Prostate gland (tissue), 2 donors: ENCODE measurements at regions not wholly inside any gene's neighbourhood (a gene's known extent, or its start where the extent isn't known, plus 50 kb on each side); places are given as distances from the start of the nearest gene placed in this dataset.

ENCODE experiments used
- DNase-seq: peaks from one replicate; pipeline ENCODE4 v3.0.0-alpha.2; 2019; ENCODE audit warnings: low spot score
- H3K27ac ChIP-seq, 2 donors: fragments of 200-600 bp; sonication (generic); 2 replicates each; pipeline ENCODE4 v1.5.1; 2017 to 2019
- H3K27me3 ChIP-seq: fragments of 200-600 bp; sonication (generic); replicated peaks from 2 replicates; pipeline ENCODE4 v1.5.1; 2019; ENCODE audit not compliant: insufficient read depth
- H3K36me3 ChIP-seq, 2 donors: fragments of 200-600 bp; sonication (generic); 1 replicate in 1 of 2; 2 replicates in 1 of 2; pipeline versions ENCODE4 v1.5.1 to v1.8.1; 2017 to 2019
- H3K4me1 ChIP-seq: fragments of 200-600 bp; sonication (generic); replicated peaks from 2 replicates; pipeline ENCODE4 v1.5.1; 2019
- H3K4me3 ChIP-seq, 2 donors: fragments of 200-600 bp; sonication (generic); 2 replicates each; pipeline ENCODE4 v1.5.1; 2017 to 2019
- H3K9me3 ChIP-seq: fragments of 200-600 bp; sonication (generic); 2 replicates; pipeline ENCODE4 v1.5.1; 2017
- CTCF ChIP-seq, 4 experiments: fragments of 200-600 bp in 2 of 4; fragments of 450-650 bp in 2 of 4; sonication (generic) in 2 of 4; IDR thresholded peaks; 1 replicate in 3 of 4; 2 replicates in 1 of 4; pipeline ENCODE4 v1.5.1; 2016 to 2019; ENCODE audit warnings: antibody characterized with exemption in 4 of 4, mild to moderate bottlenecking in 2 of 4, moderate library complexity in 2 of 4
- POLR2A ChIP-seq: fragments of 450-650 bp; IDR thresholded peaks from one replicate; pipeline ENCODE4 v1.6.1; 2016; ENCODE audit warnings: antibody characterized with exemption, mild to moderate bottlenecking
- POLR2AphosphoS5 ChIP-seq: sonication (generic); formaldehyde crosslinking; IDR thresholded peaks from one replicate; pipeline ENCODE4 v1.6.1; 2017; ENCODE audit warnings: antibody characterized with exemption
- WGBS: methylation state at CpG from one replicate; pipeline ENCODE4 v1.1.5; 2018; 5-methylcytosine and 5-hydroxymethylcytosine counted together
- intact Hi-C: fragments of 100-400 bp; cut with DNase I; formaldehyde crosslinking; loops from one replicate; pipeline ENCODE4 v1.14.2; 2022

- H3K36me3 ChIP-seq = no peaks in the 10 kb centered on the region
- H3K4me1 ChIP-seq = no peaks in the 10 kb centered on the region
- 73% methylated on average over 4 of the region's 4 CpGs for WGBS
- H3K4me3 ChIP-seq = no peak overlapping the region
- H3K27me3 ChIP-seq = no peaks in the 10 kb centered on the region
- H3K27ac ChIP-seq = no peak overlapping the region
- no peak for TF ChIP-seq POLR2AphosphoS5
- no peak for TF ChIP-seq CTCF (IDR thresholded peaks at IDR 0.05)
- TF ChIP-seq POLR2A = no peak
- no peak for DNase-seq
- intact Hi-C loops = no loop called here
- no peaks in the 10 kb centered on the region for H3K9me3 ChIP-seq
These were observed 515.4 kb upstream of the SOX11 start for GRCh38 chr2:5176764-5177163.

- Histone ChIP-seq H3K4me1 (no peaks in the 10 kb centered on the region), H3K36me3 (no peaks in the 10 kb centered on the region), H3K9me3 (no peaks in the 10 kb centered on the region), H3K4me3 (no peak overlapping the region), H3K27me3 (no peaks in the 10 kb centered on the region), H3K27ac (no peak overlapping the region)
- no peak for DNase-seq
- intact Hi-C loops = no loop called here
- 84% methylated on average over 5 of the region's 5 CpGs for WGBS
- TF ChIP-seq POLR2A (no peak), POLR2AphosphoS5 (no peak), CTCF (IDR thresholded peaks at IDR 0.05) (no peak)
These were observed 509.2 kb upstream of the SOX11 start for GRCh38 chr2:5183031-5183430.

- Histone ChIP-seq H3K9me3 (no peaks in the 10 kb centered on the region), H3K4me1 (no peaks in the 10 kb centered on the region), H3K27me3 (no peaks in the 10 kb centered on the region), H3K4me3 (no peak overlapping the region), H3K36me3 (no peaks in the 10 kb centered on the region), H3K27ac (no peak overlapping the region)
- intact Hi-C loops = no loop called here
- no peak for DNase-seq
- TF ChIP-seq POLR2A (no peak), POLR2AphosphoS5 (no peak), CTCF (IDR thresholded peaks at IDR 0.05) (no peak)
These were observed 504.9 kb upstream of the SOX11 start for GRCh38 chr2:5187283-5187682.

GRCh38 chr2:5188636-5189035 is 503.5 kb upstream of the SOX11 start:
- intact Hi-C loops = no loop called here
- TF ChIP-seq CTCF (IDR thresholded peaks at IDR 0.05) (no peak), POLR2AphosphoS5 (no peak), POLR2A (no peak)
- no peak overlapping the region for H3K27ac ChIP-seq
- no peaks in the 10 kb centered on the region for H3K27me3 ChIP-seq
- no peak overlapping the region for H3K4me3 ChIP-seq
- H3K36me3 ChIP-seq = no peaks in the 10 kb centered on the region
- H3K4me1 ChIP-seq = no peaks in the 10 kb centered on the region
- DNase-seq = no peak
- no peaks in the 10 kb centered on the region for H3K9me3 ChIP-seq
- WGBS = 77% methylated on average over 5 of the region's 5 CpGs

GRCh38 chr2:5190023-5190422 is 502.2 kb upstream of the SOX11 start:
- H3K9me3 ChIP-seq = no peaks in the 10 kb centered on the region
- no peaks in the 10 kb centered on the region for H3K36me3 ChIP-seq
- H3K27me3 ChIP-seq = no peaks in the 10 kb centered on the region
- no peak for DNase-seq
- TF ChIP-seq POLR2A (no peak), CTCF (IDR thresholded peaks at IDR 0.05) (no peak), POLR2AphosphoS5 (no peak)
- intact Hi-C loops = no loop called here
- no peak overlapping the region for H3K4me3 ChIP-seq
- H3K4me1 ChIP-seq = no peaks in the 10 kb centered on the region
- 50% methylated on average over 5 of the region's 5 CpGs for WGBS
- H3K27ac ChIP-seq = no peak overlapping the region
